ENCODE measurements at regions not wholly inside any gene's neighbourhood (a gene's known extent, or its start where the extent isn't known, plus 50 kb on each side); places are given as distances from the start of the nearest gene placed in this dataset.

DNA sequence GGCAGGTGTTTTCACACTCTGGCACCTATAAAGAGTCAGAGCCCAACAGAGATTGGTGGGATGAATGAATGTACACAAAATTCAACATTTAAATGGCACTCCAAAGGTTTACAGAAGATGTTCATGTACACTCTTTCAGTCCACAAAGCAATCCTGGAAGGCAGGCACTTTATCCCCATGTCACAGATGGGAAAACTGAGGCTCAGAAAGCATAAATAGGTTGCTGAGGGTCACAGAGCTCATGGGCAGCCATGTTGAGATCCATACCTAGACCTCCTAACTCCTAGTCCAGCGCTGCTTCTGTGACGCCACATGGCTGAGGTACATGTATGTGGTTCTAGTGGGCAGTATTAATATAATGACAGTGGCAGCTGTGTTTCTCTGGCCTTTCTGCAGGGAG lies 157.7 kb upstream of the LHX1 start:
- no peak overlapping the region for H3K27ac ChIP-seq
- intact Hi-C loops (cut with DNase I): no loop called here
- no peaks in the 10 kb centered on the region for H3K4me1 ChIP-seq
- TF ChIP-seq POLR2A (IDR thresholded peaks at IDR 0.05) (no peak), POLR2AphosphoS5 (IDR thresholded peaks at IDR 0.05) (no peak), EP300 (IDR thresholded peaks at IDR 0.05) (no peak)
- TF ChIP-seq, protein P1, sequence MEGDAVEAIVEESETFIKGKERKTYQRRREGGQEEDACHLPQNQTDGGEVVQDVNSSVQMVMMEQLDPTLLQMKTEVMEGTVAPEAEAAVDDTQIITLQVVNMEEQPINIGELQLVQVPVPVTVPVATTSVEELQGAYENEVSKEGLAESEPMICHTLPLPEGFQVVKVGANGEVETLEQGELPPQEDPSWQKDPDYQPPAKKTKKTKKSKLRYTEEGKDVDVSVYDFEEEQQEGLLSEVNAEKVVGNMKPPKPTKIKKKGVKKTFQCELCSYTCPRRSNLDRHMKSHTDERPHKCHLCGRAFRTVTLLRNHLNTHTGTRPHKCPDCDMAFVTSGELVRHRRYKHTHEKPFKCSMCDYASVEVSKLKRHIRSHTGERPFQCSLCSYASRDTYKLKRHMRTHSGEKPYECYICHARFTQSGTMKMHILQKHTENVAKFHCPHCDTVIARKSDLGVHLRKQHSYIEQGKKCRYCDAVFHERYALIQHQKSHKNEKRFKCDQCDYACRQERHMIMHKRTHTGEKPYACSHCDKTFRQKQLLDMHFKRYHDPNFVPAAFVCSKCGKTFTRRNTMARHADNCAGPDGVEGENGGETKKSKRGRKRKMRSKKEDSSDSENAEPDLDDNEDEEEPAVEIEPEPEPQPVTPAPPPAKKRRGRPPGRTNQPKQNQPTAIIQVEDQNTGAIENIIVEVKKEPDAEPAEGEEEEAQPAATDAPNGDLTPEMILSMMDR (IDR thresholded peaks at IDR 0.05): no peak
- DNase-seq: no peak
- peaks cover 0 to 52% (median 19%) of the 10 kb centered on the region in 3 donors for H3K27me3 ChIP-seq
- no peaks in the 10 kb centered on the region for H3K9me3 ChIP-seq
- 96 to 97% methylated on average over 2 of the region's 2 CpGs for WGBS, 2 donors
- no peaks in the 10 kb centered on the region for H3K36me3 ChIP-seq
- H3K4me3 ChIP-seq: no peak overlapping the region

DNA sequence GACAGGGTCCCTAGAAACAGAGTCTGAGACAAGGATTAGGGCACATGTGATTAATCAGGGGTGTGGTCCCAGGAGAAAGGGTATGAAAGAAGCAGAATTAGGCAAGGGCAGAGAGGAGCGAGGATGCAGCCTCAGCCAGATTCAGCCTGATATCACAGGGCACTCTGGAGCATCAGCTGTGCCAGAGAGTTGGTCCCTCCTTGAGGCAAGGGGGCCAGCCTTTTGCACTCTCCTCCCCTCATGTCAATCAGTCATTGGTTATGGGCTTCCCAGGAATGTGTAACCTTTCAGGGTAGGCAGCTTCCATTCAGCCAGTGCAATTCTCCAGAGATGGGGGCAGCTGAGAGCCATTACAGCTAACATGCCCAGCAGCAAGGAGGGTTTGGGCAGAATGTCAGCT lies 152.6 kb upstream of the LHX1 start:
- H3K4me3 ChIP-seq: no peak overlapping the region
- peaks cover 0 to 29% (median 7%) of the 10 kb centered on the region in 3 donors for H3K27me3 ChIP-seq
- WGBS, 2 donors: 71 to 79% methylated on average over 1 of the region's 1 CpG
- TF ChIP-seq POLR2AphosphoS5 (IDR thresholded peaks at IDR 0.05): no peak
- TF ChIP-seq POLR2A (IDR thresholded peaks at IDR 0.05): no peak
- TF ChIP-seq, protein P1 (IDR thresholded peaks at IDR 0.05): no peak
- no peak for TF ChIP-seq EP300 (IDR thresholded peaks at IDR 0.05)
- no peak for DNase-seq
- intact Hi-C loops (cut with DNase I): no loop called here
- H3K27ac ChIP-seq: no peak overlapping the region
- H3K36me3 ChIP-seq: no peaks in the 10 kb centered on the region
- H3K9me3 ChIP-seq: no peaks in the 10 kb centered on the region
- H3K4me1 ChIP-seq: no peaks in the 10 kb centered on the region

DNA sequence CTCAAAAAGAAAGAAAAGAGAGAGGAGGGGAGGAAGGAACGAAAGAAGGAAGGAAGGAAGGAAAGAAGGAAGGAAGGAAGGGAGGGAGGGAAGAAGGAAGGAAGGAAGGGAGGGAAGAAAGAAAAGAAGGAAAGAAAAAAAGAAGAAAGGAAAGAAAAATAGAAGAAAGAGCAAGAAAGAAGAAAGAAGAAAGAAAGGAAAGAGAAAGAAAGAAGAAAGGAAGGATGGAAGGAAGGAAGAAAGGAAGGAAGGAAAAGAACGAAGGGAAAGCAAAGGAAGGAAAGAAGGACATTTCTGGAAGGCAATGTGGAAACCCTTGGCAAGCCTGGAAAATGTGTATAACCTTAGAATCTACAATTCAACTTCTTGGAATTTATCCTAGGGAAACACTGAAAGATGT lies 150.4 kb upstream of the LHX1 start:
- 83 to 85% methylated on average over 2 of the region's 2 CpGs for WGBS, 2 donors
- DNase-seq: no peak
- Histone ChIP-seq H3K4me3 (no peak overlapping the region), H3K27ac (no peak overlapping the region), H3K4me1 (no peaks in the 10 kb centered on the region), H3K9me3 (no peaks in the 10 kb centered on the region), H3K36me3 (no peaks in the 10 kb centered on the region), H3K27me3 (peaks cover 0 to 32% (median 16%) of the 10 kb centered on the region in 3 donors)
- no peak for TF ChIP-seq EP300 (IDR thresholded peaks at IDR 0.05)
- TF ChIP-seq, protein P1 (IDR thresholded peaks at IDR 0.05): no peak
- no peak for TF ChIP-seq POLR2AphosphoS5 (IDR thresholded peaks at IDR 0.05)
- TF ChIP-seq POLR2A (IDR thresholded peaks at IDR 0.05): no peak
- intact Hi-C loops (cut with DNase I): no loop called here

DNA sequence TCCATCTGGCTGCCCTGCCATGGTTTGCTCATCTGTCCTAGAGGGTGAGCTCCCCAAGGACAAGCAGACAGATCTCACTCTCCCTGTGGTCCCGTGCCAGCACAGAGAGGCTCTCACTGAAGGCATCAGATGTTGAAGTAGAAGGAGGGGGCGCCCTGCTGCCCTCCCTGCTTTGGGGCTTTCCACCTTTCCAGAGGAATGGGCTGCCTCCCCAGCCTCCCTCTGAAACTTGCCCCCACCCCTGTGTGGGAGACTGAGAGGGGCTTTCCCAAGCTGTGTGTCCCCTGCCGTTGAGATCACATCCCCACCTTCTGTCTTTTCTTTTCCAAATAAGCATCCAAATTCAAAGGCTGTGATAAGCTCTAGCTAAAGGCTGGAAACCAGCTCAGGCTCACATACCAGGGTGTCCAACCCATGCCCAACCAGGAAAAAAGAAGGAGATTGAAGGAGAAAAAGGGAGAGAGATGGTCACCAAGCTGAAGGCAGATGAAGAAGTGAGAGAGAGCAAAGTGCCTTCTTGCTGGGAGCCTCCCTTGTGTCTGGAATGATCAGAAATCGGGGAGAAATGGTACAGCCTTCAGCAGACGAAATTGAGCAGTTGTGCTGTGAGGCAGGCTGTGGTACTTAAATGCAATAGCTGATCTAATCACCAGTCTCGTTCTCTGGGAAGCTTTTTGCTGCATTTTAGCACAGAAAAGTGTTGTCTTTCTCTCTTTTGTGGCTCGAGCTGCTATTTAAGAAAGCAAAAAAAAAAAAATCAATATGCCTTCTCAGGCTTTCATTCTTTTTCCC lies 145.9 kb upstream of the LHX1 start:
- Histone ChIP-seq H3K4me3 (no peak overlapping the region), H3K27me3 (peaks cover 0 to 38% (median 14%) of the 10 kb centered on the region in 3 donors), H3K36me3 (no peaks in the 10 kb centered on the region), H3K9me3 (peaks cover 0 to 2% (median 0%) of the 10 kb centered on the region in 4 donors), H3K4me1 (no peaks in the 10 kb centered on the region), H3K27ac (no peak overlapping the region)
- no peak for DNase-seq
- WGBS, 2 donors: 24 to 32% methylated on average over 7 of the region's 7 CpGs
- intact Hi-C loops (cut with DNase I): no loop called here
- TF ChIP-seq EP300 (IDR thresholded peaks at IDR 0.05): no peak
- no peak for TF ChIP-seq POLR2AphosphoS5 (IDR thresholded peaks at IDR 0.05)
- TF ChIP-seq POLR2A (IDR thresholded peaks at IDR 0.05): no peak
- TF ChIP-seq, protein P1 (IDR thresholded peaks at IDR 0.05): no peak
